Right lobe of liver (tissue), 6 donors: ENCODE measurements at regions not wholly inside any gene's neighbourhood (a gene's known extent, or its start where the extent isn't known, plus 50 kb on each side); places are given as distances from the start of the nearest gene placed in this dataset.

Source experiments
- ATAC-seq, 4 donors: fragments of 200-7000 bp; cut with Tn5 transposase; one replicate each; pipeline ENCODE4 v1.9.1; 2020; ENCODE audit warnings: mild to moderate bottlenecking in 4 of 4, moderate library complexity in 4 of 4
- DNase-seq, 3 donors: peaks; one replicate each; pipeline ENCODE4 v3.0.0-alpha.2; 2020
- H3K27ac ChIP-seq, 3 donors: fragments of 200-600 bp; one replicate each; pipeline ENCODE4 v1.8.0; 2022
- H3K27me3 ChIP-seq, 2 donors: fragments of 200-600 bp; one replicate each; pipeline ENCODE4 v1.8.0; 2022
- H3K36me3 ChIP-seq, 4 donors: fragments of 200-600 bp; sonication (generic) in 1 of 4; one replicate each; pipeline versions ENCODE4 v1.5.1 to v1.8.0; 2017 to 2022; ENCODE audit warnings: control low read depth in 1 of 4
- H3K4me1 ChIP-seq, 4 donors: fragments of 200-600 bp; sonication (generic) in 1 of 4; one replicate each; pipeline versions ENCODE4 v1.5.1 to v1.8.0; 2017 to 2022; ENCODE audit warnings: control low read depth in 1 of 4
- H3K4me3 ChIP-seq, 3 donors: fragments of 200-600 bp; one replicate each; pipeline ENCODE4 v1.8.0; 2022
- H3K9me3 ChIP-seq, 4 donors: fragments of 200-600 bp; sonication (generic) in 1 of 4; one replicate each; pipeline versions ENCODE4 v1.5.1 to v1.8.0; 2017 to 2022; ENCODE audit warnings: control low read depth in 1 of 4
- POLR2A ChIP-seq: fragments of 450-650 bp; IDR thresholded peaks from one replicate; pipeline ENCODE4 v1.6.1; 2017; ENCODE audit warnings: antibody characterized with exemption, mild to moderate bottlenecking
- WGBS: methylation state at CpG from one replicate; pipeline ENCODE4 v1.1.6; 2018; ENCODE audit warnings: low coverage, low lambda C conversion rate; ENCODE audit not compliant: insufficient coverage; ENCODE audit errors: missing lambda C conversion rate; 5-methylcytosine and 5-hydroxymethylcytosine counted together
- intact Hi-C, 2 donors: fragments of 100-400 bp; cut with DNase I; formaldehyde crosslinking; loops; one replicate each; pipeline versions ENCODE4 v1.11.2 to v1.14.1; 2022
- small RNA-seq, 2 experiments: library from RNA; depleted of rRNA; stranded (forward); fragments of <200 nt; gene quantifications; one replicate each; pipeline ENCODE3, GENCODE V24; 2016
- TF ChIP-seq, protein P1 (sequence below), 4 donors: fragments of 200-600 bp in 3 of 4; fragments of 450-650 bp in 1 of 4; IDR thresholded peaks; one replicate each; pipeline versions ENCODE4 v1.5.1 to v1.8.0; 2016 to 2022; ENCODE audit warnings: antibody characterized with exemption in 4 of 4, mild to moderate bottlenecking in 2 of 4
- donor health status: DM: no; HTN: yes; CAD: no.
- donor health status: DM: no; HTN: no; CAD: no.
- donor health status: DM: no; HTN: no; CAD: no.
- donor health status: DM: no; HTN: yes; CAD: no.
- donor health status: DM: no; HTN: yes; CAD: no.

DNA sequence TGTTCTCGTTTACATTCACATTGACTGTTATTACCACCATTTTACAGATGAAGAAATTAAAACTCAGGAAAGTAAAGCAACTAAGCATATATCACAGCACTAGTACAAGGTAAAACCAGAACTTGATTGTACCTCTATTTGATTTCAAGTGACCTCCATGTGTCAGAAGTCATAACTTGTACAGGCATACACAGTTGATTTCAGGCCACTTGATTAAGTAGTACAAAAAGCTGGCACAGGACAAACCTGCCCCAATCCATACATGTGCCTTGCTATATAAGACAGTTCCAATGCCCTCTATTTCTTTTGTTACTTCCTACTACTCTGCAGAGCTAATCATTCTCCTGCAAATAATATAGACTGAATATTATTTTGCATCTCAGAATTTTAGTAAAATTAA is 58.8 kb upstream of the VGLL2 start:
- no peak for DNase-seq
- no peaks in the 10 kb centered on the region for H3K4me1 ChIP-seq
- no peak for ATAC-seq
- 75% methylated on average over 1 of the region's 1 CpG for WGBS
- H3K27ac ChIP-seq = no peak overlapping the region
- TF ChIP-seq POLR2A = no peak
- TF ChIP-seq, protein P1, sequence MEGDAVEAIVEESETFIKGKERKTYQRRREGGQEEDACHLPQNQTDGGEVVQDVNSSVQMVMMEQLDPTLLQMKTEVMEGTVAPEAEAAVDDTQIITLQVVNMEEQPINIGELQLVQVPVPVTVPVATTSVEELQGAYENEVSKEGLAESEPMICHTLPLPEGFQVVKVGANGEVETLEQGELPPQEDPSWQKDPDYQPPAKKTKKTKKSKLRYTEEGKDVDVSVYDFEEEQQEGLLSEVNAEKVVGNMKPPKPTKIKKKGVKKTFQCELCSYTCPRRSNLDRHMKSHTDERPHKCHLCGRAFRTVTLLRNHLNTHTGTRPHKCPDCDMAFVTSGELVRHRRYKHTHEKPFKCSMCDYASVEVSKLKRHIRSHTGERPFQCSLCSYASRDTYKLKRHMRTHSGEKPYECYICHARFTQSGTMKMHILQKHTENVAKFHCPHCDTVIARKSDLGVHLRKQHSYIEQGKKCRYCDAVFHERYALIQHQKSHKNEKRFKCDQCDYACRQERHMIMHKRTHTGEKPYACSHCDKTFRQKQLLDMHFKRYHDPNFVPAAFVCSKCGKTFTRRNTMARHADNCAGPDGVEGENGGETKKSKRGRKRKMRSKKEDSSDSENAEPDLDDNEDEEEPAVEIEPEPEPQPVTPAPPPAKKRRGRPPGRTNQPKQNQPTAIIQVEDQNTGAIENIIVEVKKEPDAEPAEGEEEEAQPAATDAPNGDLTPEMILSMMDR (IDR thresholded peaks at IDR 0.05) = no peak
- no peak overlapping the region for H3K4me3 ChIP-seq
- no peaks in the 10 kb centered on the region for H3K9me3 ChIP-seq
- no peaks in the 10 kb centered on the region for H3K27me3 ChIP-seq
- H3K36me3 ChIP-seq = no peaks in the 10 kb centered on the region
- intact Hi-C loops = no loop called here

- intact Hi-C loops = no loop called here
- H3K4me1 ChIP-seq = no peaks in the 10 kb centered on the region
- no peaks in the 10 kb centered on the region for H3K9me3 ChIP-seq
- H3K27me3 ChIP-seq = no peaks in the 10 kb centered on the region
- no peak overlapping the region for H3K4me3 ChIP-seq
- H3K36me3 ChIP-seq = no peaks in the 10 kb centered on the region
- ATAC-seq (no peak), DNase-seq (no peak)
- no peak overlapping the region for H3K27ac ChIP-seq
- TF ChIP-seq POLR2A = no peak
- TF ChIP-seq, protein P1 (IDR thresholded peaks at IDR 0.05) = no peak
- 45% methylated on average over 8 of the region's 8 CpGs for WGBS
Observed at GRCh38 chr6:117206944-117207687, 58.2 kb upstream of the VGLL2 start.

- Histone ChIP-seq H3K9me3 (no peaks in the 10 kb centered on the region), H3K27me3 (no peaks in the 10 kb centered on the region), H3K36me3 (no peaks in the 10 kb centered on the region), H3K4me1 (no peaks in the 10 kb centered on the region), H3K27ac (no peak overlapping the region), H3K4me3 (no peak overlapping the region)
- TF ChIP-seq, protein P1 (IDR thresholded peaks at IDR 0.05) = no peak
- TF ChIP-seq POLR2A = no peak
- WGBS = 43% methylated on average over 1 of the region's 1 CpG
- ATAC-seq (no peak), DNase-seq (no peak)
- intact Hi-C loops = no loop called here
Observed at GRCh38 chr6:117210279-117210678, 55.1 kb upstream of the VGLL2 start.

- WGBS = 20% methylated on average over 1 of the region's 4 CpGs
- no peaks in the 10 kb centered on the region for H3K27me3 ChIP-seq
- ATAC-seq = peak in 2 of 4 donors; percentile 16 to 25
- H3K4me1 ChIP-seq = no peaks in the 10 kb centered on the region
- DNase-seq = no peak
- H3K36me3 ChIP-seq = no peaks in the 10 kb centered on the region
- TF ChIP-seq, protein P1 (IDR thresholded peaks at IDR 0.05) = no peak
- TF ChIP-seq POLR2A = no peak
- intact Hi-C loops = no loop called here
- no peak overlapping the region for H3K27ac ChIP-seq
- H3K4me3 ChIP-seq = no peak overlapping the region
- no peaks in the 10 kb centered on the region for H3K9me3 ChIP-seq
Observed at GRCh38 chr6:117215353-117216090, 49.8 kb upstream of the VGLL2 start.

Small RNAs in the stretch of these regions (small RNA-seq; reads per million reads assigned to genes)
- 83.5 to 251 reads per million in 2 experiments for gene RNA5SP214
- 0 reads per million in 2 experiments for gene RPS29P13
